ENCODE measurements at regions not wholly inside any gene's neighbourhood (a gene's known extent, or its start where the extent isn't known, plus 50 kb on each side); places are given as distances from the start of the nearest gene placed in this dataset.

DNA sequence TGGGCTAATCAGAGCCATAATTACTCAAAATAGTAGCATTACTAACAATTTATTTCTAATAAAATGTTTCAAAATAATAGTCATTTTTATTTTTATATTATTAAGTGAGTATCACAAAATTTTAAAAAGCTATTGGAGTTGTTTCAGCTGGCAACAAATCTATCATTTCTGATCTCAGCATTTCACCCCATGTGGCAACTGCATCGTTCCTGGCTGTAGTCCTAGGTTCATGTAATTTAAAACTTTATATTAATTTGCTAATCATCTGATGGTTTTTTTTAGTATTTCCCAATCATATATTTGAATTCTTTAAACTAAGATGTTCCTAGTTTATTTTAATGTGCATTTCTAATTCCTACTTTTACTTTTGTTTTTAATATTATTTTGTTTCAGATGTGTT lies 293.0 kb upstream of the AKR1E2 start:
- DNase-seq (ENCODE audit: low read depth in 2 of 2), result no peak

DNA sequence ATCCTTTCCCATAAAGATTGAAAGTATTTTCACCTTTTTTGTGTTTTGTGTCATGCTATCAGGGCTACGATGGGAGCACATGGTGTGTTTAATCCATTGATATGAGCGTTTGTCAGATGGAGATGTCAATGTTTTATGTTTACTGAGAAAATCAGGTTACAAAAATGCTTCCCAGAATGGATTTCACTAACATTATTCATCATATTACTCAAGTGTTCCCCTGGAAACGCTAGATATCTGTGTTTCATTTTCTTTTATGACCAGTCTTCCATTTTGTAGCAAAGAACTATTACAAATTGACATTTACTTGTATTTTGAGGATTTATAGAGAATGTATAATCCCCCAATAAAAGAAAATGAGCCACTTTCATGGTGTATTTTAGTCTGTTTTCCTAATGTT lies 293.5 kb upstream of the AKR1E2 start:
- DNase-seq (ENCODE audit: low read depth in 2 of 2), result no peak

DNA sequence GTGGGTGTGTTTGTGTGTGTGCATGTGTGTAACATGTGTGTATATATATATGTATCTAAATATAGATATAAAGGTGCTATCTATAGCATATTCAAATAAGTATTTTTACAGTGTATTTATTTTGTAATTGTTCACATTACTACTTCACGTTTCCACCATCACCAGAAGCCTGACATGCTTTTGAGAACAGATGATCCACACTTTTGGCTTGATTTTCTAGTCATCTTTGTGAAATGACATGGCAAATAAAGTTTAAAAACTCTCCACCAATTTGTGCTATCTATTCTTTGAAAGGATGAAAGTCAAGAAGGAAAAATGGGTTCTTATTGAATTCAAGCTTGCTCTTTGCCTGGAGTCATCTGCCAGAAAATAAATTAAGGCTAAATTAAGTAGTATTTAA lies 294.0 kb upstream of the AKR1E2 start:
- no peak for DNase-seq (ENCODE audit: low read depth in 2 of 2)

DNA sequence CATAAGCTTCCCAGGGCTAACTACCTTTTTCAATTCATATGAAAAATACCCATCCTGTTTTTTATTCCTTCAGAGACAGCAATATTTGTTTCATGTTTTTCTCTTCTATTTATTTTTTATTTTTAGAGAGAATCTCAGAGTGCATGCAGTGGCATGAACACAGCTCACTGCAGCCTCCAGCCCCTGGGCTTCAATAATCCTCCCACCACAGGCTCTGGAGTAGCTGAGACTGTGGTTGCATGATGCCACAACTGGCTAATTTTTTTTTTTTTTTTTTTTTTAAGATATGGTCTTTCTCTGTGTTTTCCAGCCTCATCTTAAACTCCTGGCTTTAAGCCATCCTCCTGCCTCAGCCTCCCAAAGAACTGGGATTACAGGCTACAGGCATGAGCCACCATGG lies 296.7 kb upstream of the AKR1E2 start:
- DNase-seq (ENCODE audit: low read depth in 2 of 2), result no peak

DNA sequence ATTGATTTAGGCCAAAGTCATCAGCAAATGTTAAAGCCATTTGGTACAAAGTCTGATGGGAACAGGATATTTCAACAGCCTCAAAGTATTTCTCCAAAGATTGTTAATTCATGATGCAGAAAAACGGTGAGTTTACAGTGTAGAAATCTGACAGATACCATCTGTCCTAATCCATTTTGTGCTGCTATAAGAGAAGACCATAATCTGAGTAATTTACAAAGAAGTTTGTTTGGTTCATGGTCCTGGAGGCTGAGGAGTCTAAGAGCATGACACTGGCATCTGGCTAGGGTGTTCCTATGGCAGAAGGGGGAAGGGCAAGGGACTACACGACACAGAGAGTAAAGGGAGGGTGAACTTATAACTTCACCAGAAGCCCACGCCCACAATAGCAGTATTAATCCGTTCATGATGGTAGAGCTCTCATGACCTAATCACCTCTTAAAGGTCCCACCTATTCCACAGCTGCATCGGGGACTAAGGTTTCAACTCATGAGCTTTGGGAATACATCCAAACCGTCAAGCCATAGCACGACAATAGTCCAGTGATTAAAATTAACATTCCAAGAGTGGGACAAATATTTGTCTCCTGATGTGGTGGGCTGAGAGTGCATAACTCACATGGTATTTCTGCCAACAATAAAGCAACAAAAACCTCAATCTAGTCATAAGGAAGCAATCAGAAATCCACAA lies 298.6 kb upstream of the AKR1E2 start:
- DNase-seq (ENCODE audit: low read depth in 2 of 2), result no peak

DNA sequence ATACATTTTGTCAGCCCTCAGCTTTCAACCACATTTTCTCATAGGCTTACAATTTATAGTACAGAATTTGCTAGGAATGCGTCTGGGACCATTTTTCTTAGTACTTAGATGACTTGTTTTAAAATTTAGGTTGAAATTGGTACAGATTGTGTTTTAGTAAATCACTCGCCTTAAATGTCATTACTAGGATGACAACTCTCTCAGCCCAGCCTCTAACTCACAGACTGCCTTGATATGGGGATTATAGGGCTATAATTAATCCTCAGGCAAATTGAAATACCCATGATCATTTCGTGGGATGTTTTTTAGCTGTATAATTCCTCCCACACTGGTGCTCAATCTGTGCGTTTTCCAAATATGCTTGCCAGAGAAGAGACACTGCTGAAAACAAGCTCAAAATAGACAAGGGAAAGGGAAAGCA lies 299.7 kb upstream of the AKR1E2 start:
- no peak for DNase-seq (ENCODE audit: low read depth in 2 of 2)

DNA sequence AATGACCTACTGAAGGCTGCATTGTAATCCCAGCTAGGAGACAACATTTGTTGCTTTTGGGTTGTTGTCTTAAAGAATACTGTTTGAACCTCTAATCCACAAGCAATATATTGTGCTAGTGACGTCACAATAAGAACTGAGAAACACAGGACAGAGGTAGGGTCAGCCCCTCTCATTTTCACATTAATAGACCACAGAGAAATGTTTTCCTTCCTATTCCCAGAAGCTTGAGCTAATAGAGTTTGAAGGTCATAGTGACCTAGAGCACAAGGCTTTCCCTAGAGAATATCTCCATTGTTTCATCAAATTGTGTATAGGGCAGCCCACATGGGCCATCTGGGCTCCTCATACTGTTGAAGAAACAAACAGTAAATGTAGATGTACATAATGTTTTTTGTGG lies 300.9 kb upstream of the AKR1E2 start:
- no peak for DNase-seq (ENCODE audit: low read depth in 2 of 2)

DNA sequence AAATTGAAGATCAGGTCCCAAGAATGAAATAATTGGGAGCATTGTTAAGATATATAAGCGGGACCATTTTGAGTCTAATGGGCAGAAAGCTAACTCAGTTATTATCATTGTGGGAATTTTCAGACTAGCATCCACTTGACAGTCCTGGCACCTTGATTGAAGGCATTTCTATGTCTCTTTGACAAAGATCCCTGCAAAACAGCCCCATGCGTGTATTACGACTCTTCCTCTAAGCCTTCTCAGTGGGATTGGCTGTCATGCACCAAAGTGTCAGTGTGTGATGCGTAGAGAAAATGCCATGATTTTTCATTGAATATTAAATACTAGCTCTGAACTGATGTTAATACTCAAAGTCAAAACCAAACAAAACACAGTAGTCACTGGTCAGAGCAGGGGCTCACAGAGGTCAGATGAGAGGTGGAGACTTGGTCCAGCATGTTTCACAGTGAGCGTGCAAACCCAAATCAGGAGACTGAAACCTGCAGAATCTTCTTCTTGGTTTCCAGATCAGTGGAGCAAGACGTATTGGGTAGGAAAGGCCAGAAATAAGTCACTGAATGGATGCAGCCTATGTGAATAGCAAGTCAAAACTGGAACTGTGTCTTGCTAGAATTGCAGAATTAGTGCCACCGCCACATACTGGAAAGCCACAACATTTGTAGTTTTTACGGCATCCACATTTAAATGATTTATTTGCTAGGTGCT lies 303.6 kb upstream of the AKR1E2 start:
- no peak for DNase-seq (ENCODE audit: low read depth in 2 of 2)

DNA sequence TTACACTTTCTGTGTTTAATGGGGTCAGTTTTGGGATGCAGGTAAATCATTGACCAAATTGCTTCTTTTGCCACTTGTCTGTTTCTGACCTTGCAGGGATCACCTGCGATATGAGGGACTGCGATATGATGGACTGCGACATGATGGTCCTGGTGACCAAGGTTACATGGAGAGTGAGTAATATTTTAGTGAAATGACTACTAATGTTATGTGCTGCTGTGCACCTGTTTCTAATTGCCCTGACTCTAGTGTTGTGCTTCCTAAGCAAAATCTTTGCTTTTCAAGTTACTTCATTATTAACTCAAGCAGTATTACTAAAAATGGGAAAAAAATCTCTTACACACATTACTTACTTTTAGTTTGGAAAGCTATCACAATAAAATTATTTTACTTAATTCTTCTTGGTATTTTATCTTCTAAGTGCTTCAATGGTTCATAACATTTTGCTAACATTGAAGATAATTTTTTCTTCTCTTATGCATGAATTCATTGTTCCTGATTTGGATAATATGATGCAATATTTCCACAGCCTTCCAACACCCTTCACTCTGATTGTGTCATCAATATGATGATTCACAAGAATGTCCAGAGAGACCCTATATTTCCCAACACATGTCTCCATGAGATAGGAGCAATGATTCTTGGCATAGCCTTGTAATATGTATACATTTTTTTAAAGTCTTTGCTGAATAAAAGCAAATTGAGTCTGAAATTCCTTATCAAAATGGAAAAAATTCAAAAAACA lies 306.2 kb upstream of the AKR1E2 start:
- DNase-seq (ENCODE audit: low read depth in 2 of 2), result no peak

DNA sequence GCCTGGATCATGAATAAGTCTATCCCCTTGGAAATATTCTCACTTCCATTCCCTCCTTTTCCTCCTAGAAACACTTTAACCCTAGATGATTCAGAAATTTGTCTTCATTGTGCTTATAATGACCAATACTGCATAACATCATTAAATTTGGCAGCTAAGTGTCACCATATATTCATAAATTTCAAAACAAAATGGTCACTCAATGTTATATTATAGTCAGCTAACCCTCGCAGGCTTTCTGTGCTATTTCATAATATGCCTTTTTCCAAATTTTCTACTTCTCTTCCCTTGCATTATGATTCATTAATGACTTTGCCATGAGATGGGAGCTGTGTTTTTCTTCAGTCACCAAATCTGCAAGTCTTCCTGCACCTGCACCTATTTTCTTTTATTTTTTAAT lies 308.3 kb upstream of the AKR1E2 start:
- DNase-seq (ENCODE audit: low read depth in 2 of 2), result no peak

DNA sequence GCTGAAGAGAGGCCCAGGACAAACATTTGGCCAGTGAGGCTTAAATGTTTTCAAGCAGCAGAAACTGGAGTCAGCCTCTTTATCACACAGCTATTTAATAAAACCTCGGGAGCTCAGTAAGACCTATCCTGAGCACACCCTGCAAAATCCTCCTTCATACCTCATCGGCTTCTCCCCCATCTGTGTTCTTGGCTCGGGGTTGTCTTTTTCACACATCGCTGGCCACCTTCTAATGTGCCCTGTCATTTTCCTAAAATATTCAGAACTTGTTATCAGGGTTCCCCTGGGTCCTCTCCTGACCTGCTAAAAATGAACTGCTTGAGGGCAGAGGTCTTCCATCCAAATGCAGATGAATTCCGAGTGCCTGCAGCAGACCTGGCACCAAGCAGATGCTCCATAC lies 310.3 kb upstream of the AKR1E2 start:
- no peak for DNase-seq (ENCODE audit: low read depth in 2 of 2)

DNA sequence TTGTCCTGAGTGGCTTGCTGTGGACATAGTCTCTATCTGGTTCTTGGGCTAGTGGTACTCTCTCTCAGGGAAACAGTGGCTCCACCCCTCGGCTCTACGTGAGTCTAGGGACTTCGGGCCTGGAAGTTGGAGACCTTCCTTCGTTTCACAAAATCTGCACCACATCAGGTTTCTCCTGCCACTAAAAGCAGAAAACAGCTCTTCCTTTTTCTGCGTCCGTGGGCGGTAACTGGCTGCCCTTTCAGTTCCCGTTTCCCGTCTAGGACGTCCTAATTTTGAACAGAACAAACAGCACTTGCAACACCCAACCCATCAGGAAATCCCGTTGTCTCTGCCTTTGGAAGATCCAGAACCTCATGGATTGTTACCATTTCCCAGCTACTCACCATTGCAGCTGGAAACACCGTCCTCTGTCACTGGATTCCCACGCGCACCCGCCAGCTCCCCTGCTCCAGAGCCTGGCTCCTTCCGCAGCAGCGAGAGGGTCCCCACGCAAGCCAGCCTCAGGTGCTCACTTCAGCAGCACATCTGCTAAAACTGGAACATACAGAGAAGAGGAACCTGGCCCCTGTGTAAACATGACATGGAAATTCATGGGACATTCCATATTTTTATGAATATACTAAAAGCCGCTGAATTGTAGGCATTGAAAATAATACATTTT lies 311.4 kb upstream of the AKR1E2 start:
- peak; percentile 63 to 95 for DNase-seq (ENCODE audit: low read depth in 2 of 2)

DNA sequence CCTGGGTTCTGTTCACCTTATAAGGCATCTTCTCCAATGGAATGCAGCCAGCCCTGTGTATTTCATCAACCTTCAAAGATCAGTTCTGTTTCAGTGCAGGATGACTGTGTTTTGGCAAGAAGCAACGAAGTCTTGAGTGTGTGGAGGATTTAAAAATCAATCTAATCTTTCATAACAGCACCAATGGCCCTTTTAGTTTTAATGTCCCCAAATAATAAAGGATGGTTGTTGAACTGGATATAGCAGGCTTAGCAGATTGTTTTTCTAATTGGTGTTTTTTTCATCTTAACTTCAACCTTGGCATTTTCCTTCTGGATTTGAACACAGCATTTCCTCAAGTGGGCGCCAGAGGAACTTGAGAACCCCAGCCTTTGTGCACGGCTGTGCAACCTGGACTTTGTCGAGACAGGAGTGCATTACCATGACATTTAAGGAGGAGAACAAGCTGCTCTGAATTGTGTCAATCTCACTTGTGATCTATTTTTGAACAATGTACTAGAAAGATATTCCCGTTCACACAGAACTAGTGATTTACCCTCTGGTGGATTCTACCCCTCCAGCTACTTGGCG lies 313.3 kb upstream of the AKR1E2 start:
- DNase-seq (ENCODE audit: low read depth in 2 of 2), result peak in 1 of 2 donors; percentile 57

DNA sequence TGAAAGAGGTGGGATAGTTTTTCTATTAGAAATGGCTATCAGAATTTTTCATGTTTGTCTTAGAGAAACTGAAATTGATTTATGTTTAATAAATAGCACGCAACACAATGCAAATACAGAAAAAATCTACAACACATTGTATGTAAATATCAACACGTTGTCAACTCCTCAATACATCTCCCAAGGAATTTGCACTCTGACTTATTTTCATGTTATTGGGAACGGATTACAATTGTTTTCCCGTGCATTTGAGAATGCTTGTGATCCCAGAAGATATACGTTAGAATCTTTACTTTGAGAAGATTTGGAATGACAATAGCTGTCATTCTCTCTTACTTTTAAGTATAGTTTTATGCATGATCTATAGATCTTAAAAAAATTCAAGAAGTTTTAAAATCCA lies 313.8 kb upstream of the AKR1E2 start:
- no peak for DNase-seq (ENCODE audit: low read depth in 2 of 2)

DNA sequence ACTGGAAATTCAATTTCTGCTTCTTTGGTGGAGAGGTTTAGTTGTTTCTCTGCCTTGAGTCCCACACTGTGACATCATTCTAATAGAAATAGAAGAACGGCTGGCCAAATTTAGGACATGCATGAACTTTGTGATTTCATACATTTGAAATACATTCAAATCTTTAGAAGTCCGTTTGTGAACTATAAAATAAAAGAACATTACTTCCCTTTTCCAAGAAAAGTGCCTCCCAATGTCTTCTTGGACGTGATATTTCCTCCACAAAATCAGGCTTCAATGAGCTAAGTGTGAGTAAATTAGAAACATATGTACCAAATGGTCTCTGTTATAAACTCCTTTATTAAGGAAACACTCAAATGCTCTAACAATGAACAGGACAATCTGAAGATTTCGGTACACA lies 314.5 kb upstream of the AKR1E2 start:
- DNase-seq (ENCODE audit: low read depth in 2 of 2), result no peak

DNA sequence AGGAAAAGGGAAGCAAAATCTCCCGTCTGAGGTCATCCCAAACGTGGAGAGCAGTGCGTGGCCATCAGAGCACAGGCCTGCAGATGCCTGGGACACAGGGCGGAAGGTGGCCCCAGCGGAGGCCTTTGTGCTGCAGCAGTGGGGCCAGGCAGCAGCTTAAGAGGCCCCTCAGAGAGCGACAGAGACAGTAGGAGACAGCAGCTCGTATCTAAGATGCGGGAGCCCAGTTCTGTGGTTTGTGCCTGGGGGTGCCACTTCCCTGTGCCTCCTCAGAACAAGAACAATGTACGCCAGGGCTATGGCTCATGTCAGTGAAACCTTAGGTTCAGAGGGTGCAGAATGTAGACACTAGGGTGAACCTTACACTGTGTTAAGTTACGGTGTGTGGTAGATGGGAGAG lies 316.6 kb upstream of the AKR1E2 start:
- DNase-seq (ENCODE audit: low read depth in 2 of 2), result no peak

DNA sequence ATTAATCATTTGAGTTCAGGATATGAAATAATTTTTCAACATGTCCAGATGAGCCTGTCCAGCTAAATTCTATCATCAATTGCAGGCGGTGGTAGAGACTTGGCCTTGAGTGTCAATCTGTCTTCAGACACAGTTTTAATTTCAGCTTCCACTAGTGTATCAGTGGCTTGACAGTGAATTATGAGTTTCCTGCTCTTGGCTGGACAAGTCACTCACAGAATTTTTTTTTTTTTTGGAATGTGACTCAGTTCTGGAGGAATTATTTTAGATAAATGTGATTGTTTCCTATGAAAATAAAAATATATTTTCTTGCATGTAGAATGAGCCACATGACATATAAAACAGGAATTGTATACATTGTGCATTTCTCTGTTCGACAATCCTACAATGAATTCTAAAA lies 319.9 kb upstream of the AKR1E2 start:
- DNase-seq (ENCODE audit: low read depth in 2 of 2), result peak in 1 of 2 donors; percentile 68

DNA sequence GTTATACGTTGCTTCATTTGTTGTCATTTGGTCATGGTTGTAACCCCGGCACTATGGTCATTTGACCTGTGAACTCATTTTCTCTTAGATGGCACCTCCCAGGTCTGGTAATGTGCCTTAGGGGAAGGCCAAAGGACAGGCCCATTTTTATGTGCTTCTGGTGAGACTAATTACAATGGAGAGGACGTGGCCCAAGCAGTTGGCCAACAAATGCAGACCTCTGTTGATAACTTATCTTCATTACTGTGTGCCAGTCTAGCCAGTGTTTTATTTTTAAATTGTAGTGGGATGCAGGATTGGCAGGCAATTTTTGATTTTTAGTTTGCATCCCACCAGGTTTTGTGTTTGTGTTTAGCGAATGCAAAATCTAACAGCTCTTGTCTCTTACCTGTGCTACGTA lies 321.5 kb upstream of the AKR1E2 start:
- no peak for DNase-seq (ENCODE audit: low read depth in 2 of 2)

DNA sequence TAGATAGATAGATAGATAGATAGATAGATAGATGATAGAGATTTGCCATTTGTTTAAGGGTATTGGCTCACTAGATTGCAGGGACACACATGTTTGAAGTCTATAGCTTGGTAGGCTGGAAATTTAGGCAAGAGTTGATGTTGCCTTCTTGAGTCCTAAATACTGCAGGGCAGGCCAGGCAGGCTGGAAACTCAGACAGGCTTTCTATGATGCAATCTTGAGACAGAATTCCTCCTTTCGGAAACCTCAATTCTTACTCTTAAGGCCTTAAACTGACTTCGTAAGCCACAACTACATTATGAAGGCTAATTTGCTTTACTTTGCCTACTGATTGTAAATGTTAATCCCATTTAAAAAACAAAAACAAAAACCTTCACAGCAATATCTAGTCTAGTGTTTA lies 322.9 kb upstream of the AKR1E2 start:
- DNase-seq (ENCODE audit: low read depth in 2 of 2), result no peak

DNA sequence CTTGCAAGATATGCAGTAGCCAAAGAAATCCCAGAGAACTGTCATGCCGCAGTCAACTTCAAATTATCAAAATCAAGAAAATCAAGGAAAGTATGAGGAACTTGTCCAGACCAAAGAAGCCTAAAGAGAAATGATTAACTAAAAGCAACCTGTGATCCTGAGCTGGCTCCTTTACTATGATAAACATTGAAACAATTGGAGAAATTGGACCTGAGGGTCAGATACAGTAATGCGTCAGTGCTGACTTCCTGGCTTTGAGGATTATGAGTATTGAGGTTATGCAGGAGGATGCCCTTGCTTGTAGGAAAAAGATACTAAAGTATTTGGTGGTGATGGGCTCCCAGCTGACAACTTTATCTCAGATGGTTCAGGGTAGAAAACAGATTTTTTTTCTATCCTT lies 324.7 kb upstream of the AKR1E2 start:
- DNase-seq (ENCODE audit: low read depth in 2 of 2), result peak; percentile 82 to 92

DNA sequence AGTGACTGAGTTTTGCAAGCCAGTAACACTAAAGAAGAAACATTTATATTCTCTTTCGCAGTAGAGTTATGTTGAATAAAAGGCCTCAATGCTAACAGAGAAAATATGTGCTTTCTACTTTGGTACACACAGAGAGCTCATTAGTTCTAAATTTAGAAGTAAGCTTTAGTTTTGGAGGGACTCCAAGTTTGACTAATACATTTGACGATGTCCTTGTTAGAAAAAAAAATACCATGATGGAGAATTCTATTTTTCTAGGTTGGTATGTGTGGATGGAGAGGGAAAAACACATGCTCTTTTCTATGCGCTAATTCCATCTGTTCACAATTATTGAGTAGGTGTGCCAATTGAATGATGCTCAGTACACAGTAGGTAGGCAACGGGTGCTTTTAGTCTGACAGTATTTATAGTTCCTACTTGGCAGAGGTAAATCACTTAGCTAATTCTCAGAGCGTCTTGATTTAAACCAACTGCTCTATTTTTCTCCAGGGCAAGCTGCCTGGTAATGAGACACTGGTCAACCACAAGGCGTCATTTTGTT lies 327.2 kb upstream of the AKR1E2 start:
- DNase-seq (ENCODE audit: low read depth in 2 of 2), result peak; percentile 55 to 72

DNA sequence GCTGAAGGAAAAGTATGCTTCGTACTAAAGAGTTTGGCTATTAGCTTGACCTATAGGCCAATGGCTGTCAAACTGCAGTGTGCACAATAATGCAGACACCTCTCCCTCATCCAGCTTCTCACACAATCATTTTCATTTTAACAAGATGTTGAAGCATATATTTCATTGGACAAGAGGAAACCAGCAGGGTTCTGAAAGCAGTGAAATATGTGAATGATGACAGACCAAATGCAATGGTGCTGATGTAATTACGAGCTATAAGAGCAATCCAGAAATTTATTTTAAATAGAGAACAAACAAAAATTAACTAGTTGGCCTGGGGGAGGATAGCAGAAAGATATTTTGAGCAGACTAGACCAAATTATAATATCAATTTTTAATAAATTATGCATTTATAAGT lies 331.5 kb upstream of the AKR1E2 start:
- DNase-seq (ENCODE audit: low read depth in 2 of 2), result no peak

Measured in dermis microvascular lymphatic vessel endothelial cell (primary cell).